ENCODE measurements at regions not wholly inside any gene's neighbourhood (a gene's known extent, or its start where the extent isn't known, plus 50 kb on each side); places are given as distances from the start of the nearest gene placed in this dataset.

DNA sequence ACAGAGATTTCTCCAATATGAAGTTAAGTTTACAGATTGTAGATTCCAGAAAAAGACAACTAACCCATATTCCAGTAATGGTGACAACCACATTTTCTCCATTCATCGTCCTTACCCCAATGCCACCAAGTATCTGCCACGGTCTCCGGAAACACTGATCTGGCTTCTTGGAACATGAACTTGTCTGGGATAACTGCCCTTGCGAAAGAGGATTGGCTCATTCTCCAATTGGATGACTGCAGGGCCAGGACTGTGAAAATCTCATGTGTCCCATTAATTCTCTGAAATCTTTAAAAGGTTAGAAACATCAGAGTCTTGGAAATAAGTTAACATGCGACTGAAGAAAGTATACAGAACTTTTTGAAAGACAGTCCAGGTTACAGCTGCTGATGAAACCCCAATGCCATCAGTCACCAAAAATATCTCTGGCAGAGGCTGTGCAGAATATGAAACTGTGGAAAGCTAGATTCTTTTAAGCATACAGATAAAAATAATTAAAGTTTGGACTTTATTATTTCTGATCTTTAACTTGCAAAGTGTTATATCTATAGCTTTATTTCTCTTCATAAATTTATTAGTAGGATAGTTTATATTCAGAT lies 496.9 kb downstream of the PPARGC1A start:
- DNase-seq = no peak

DNA sequence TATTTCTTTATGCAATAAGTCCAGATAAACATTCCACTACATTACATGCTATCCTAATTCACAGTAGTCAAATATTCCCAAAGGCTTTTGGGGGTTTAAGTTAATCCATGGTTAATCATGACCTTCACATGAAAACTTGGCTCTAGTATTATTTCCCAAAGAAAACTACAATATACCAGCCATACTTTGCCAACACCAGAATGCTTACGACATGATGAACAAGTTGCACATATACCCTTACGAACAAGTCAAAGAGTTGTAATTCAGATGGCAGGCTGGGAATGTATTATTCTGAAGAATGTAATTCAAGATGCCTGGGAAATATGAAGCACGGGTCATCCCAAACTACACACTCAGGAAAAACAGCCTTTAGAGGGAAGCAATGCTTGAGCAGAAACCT lies 499.6 kb downstream of the PPARGC1A start:
- DNase-seq = peak; percentile 48

- no peak for DNase-seq
These were observed 501.0 kb downstream of the PPARGC1A start for GRCh38 chr4:23388699-23389395.

DNA sequence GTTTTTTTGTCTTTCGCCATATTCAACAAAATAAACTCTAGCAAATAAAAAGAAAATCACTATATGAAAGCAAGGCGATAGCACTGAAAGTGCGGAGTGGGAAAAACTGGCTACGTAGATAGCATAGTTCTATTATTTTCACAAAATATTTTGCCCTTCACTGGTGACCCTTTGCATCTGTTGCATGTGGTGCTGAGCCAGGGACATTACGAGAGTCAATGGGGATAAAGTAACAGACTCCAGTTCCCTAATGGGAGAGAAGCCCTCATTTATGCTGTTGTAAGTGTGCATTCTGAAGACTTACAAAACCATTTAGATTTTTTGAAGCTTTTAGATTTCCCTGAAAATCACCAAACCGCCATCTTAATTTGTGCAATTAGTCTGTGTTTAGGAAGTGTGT lies 501.6 kb downstream of the PPARGC1A start:
- no peak for DNase-seq

DNA sequence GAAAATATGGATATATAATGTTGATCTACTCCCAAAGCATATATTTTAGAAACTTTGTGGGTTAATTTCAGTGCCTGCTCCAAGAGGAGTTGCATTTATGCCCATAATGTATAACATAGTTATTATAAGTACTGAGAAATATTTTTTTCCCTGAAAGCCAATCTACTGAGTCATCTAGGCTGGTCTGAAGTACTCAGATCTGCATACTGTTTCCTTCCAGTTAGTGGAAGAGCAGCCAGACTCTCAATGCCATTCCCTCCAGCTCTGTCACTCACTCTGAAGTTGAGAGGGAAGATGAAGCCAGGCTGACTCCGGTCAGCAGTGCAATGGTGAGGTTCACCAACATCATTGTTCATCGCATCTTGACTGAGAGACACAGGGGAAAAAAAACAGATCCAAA lies 505.1 kb downstream of the PPARGC1A start:
- peak; percentile 89 for DNase-seq

DNA sequence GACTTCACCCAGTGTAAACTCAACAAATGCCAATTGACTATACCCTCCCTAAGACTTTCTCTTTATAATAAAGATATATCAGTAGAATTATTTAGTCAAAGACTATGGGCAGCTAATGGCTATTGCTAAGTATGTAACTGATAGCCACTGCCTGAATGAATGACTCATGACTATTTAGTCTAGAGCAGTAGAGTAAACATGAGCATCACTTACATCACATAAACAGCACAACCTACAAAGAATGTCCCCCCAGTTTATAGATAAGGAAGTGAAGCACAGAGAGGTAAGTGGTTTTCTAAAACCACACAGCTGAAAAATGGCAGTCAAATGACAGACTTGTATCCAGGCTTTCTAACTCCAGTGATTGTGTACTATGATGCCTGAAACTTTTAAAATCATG lies 507.0 kb downstream of the PPARGC1A start:
- DNase-seq = peak; percentile 68

DNA sequence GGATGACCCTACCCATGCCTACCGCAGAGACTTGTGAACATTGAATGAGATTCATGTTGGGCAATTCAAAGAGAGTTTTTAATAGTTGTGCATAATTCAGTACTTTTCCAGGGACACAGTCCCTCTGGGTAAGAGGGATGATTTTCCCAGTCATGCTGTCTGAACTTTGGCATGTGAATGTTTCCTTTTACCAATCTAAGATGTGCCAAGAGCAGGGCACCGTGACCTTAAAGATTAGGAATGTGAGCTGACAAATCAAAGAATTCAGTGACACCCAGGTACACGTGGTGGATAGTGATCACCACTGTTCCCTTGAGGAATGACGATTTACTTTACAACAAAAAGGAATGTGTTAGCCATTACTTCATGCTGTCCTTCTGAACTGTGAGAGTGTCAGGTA lies 515.6 kb downstream of the PPARGC1A start:
- DNase-seq = no peak

DNA sequence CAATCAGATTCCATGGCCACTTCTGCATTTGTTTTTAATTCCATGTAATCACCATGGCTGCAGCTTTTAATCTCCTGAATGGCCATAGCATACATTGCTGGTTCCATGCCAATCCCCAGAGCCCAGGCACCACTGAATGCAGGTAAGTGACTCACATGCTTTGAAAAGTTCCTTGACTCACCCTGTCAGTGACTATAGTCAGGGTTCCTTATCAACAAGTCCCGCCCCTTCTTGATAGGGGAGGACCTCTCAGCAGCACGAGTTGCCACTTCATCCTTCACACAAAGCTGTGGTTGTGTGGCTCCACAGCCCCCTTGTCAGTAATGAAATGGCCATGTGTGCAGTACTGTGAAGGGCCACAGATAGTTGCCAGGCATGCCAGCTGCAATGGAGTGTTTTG lies 516.6 kb downstream of the PPARGC1A start:
- peak; percentile 66 for DNase-seq

GRCh38 chr4:23371533-23371932 lies 518.3 kb downstream of the PPARGC1A start:
- no peak for DNase-seq

GRCh38 chr4:23369331-23369730 lies 520.5 kb downstream of the PPARGC1A start:
- DNase-seq = no peak

DNA sequence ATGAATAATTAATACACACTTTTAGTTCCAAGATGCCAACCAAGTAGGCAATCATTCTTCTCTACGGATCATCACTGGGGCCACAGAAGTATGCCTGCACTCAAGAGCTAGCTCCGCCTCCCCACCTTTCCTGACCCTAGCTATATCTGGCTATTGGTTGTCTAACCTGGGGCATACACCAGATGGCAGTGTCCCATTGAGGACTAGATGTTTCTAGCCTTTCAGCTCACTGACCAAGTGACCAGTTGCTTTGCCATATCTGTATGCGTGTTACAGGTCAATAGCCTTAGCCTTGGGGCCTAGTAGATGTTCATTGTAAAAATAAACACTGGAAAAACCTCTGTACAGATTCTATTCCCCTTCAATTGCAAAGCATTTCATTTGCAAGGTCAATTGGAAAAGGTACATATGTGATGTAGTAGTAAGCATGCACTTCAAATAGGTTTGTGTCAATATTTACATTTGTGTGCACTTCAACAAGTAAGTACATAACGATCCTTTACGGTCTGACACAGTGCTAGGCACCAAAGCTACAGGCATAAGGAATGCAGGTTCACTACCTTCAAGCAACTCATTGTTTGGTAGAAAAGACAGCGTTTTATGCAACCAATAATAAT lies 521.7 kb downstream of the PPARGC1A start:
- DNase-seq = no peak

- no peak for DNase-seq
These were observed 523.3 kb downstream of the PPARGC1A start for GRCh38 chr4:23366557-23366906.

GRCh38 chr4:23365871-23366556 lies 523.8 kb downstream of the PPARGC1A start:
- no peak for DNase-seq

GRCh38 chr4:23365086-23365485 lies 524.8 kb downstream of the PPARGC1A start:
- no peak for DNase-seq

GRCh38 chr4:23364167-23364566 lies 525.7 kb downstream of the PPARGC1A start:
- DNase-seq = no peak

DNA sequence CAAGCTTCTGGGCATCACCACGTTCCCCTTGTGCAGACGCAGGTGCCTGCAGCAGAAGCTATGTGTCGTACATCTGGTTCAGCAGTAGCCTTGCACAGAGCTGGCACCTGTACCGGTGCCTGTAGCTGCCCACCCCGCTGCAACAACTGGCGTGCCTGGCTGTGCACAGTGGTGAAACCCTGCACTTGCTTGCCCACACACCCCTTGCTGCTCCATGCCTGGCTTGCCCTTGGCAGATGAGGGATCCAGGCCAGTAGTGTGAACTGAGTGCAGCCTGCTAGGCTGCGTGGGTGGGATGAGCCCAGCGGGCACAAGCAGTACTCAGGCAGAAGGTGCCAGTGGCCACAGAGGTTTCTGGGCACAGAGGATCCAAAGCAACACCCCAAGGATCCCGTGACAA lies 528.4 kb downstream of the PPARGC1A start:
- no peak for DNase-seq

DNA sequence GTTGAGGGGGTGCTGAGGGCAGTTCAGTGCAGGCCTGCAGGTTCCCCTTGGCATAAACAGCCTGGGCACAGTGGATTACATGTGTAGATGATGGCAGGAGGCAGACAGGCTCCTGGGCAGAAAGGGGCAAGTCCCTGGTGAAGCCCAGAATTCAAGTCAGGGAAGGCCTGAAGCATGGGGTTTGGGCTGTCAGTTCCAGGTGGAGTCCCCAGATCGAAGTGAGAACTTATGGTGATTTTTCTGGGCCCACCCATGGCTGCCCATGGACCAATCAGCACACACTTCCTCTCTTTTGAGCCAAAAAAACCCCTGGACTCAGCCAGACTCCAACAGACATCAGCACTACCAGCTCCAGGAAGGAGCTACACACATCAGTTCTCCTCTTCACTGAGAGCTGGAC lies 529.1 kb downstream of the PPARGC1A start:
- no peak for DNase-seq

- DNase-seq = no peak
These were observed 534.6 kb downstream of the PPARGC1A start for GRCh38 chr4:23355258-23355657.

DNA sequence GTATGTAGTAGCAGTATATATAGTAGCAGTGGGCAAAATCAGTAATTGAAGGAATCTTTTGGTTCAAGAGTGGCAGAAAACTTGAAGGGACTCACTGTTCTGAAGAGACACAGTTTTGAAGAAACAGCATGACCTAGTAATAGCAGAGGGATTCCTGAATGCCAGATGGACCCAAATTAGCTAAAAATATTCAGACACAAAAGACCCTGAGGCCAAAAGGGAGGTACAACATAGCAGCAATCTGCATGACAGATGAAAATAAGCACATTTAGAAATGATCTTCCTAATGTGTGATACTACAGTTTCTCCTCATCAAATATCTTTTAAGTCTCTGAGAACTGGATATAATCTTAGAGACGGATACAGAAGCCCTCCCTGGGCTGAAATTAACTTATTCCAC lies 536.6 kb downstream of the PPARGC1A start:
- DNase-seq = no peak

DNA sequence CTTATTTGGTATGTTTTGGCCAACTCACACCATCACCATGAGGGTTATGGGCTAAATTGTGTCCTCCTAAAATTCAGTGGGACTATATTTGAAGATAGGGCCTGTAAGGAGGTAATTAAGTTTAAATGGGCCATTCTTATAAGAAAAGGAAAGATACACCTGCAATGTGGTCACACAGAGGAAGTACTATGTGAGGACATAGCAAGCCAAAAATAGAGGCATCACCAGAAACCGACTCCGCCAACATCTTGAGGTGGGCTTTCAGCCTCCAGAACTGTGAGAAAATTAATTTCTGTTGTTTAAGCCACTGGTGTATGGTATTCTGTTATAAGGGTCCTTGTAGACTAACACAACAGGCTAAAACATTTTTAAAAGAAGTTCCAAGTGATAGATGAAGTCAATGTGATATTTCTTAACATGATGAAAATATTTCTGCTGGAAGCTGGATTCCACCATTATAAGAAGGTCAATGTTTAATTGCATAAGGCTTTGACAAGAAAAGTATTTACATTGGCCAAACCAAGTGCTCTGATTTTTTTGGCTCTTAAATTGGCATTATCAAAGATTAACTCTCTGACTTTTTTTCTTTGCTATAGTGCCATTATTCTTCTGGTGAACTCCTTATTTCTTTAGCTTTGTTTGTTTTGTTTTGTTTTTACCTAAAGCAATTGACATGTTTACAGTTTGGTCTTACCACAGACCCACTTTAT lies 540.9 kb downstream of the PPARGC1A start:
- DNase-seq = no peak

DNA sequence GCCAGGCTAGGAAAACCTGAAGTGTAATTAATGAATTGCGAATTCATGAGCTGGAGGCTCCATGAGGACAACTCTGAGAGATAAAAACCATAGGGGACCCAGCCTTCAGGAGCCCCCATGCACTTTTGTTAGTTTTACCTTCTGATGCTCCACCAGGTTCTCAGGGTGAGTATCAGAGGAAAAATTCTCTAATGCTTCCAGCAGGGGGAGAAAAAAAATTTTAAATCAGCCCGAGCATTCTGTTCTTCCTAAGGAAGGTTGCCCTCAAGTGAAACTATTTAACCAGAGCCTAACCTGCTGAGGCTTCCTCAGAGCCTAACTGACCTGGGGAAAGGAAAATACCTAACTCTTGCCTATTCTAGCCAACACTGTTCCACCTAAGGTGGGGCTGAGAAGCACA lies 552.6 kb downstream of the PPARGC1A start:
- no peak for DNase-seq

DNA sequence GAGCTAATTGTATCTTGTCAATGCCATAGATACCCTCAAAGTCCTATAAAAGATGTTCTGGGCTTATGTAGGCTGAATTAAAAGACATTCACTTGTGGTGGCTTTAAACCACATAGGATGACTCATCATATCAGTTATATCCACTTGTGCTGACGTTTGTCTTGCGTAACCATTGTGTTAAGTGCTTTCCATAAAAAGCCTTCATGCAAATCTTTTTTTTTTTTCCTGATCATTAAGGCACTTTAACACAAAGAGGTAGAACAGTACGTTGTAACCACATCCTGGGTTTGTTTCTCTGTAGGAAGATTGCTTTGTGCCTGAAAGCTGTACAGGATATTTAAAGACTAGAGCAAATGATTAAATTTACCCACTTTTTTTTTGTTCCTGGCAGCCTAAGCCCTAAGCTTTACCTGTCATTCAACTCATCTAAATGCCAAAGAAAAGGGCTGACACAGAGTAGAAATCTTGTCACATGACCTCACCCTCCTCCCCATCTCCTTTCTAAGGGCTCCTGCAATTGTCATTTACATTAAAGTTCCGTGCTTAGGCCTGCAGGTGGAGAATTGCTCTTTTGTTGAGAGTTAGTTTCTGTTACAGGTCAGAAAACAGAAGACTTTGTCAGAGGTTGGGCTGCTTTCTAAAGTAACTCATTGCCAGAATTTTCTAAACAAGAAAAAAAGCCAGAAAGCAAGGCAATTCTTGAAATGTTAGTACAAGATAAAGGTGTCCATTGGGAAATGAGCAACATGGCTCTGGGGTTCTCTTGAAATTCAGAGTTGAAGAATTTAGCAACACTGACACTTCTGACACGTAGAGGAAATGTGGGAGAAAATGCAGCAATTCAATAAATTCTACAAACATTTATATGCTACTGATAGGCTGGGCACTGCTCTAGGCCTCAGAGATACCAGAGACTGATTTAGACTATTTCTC lies 555.6 kb downstream of the PPARGC1A start:
- DNase-seq = peak; percentile 82

Measured in fibroblast of skin of back (primary cell).